Mesothelial cell of epicardium (in vitro differentiated cells): ENCODE measurements at regions not wholly inside any gene's neighbourhood (a gene's known extent, or its start where the extent isn't known, plus 50 kb on each side); places are given as distances from the start of the nearest gene placed in this dataset.

Source experiments
- DNase-seq, 2 experiments: peaks; one replicate each; pipeline ENCODE4 v3.0.0; 2021; ENCODE audit warnings: low spot score in 2 of 2; ENCODE audit not compliant: unreplicated experiment in 2 of 2
- H3K27ac Mint-ChIP-seq: 2 replicates; pipeline ENCODE4 v1.8.0; 2021; ENCODE audit warnings: mixed read lengths
- H3K27me3 Mint-ChIP-seq: 2 replicates; pipeline ENCODE4 v1.8.0; 2021; ENCODE audit warnings: low read depth, mixed read lengths
- H3K36me3 Mint-ChIP-seq: 2 replicates; pipeline ENCODE4 v1.8.0; 2021; ENCODE audit warnings: mixed read lengths
- H3K4me1 Mint-ChIP-seq: 2 replicates; pipeline ENCODE4 v1.8.0; 2021; ENCODE audit warnings: mixed read lengths
- H3K4me3 Mint-ChIP-seq: 2 replicates; pipeline ENCODE4 v1.8.0; 2021; ENCODE audit warnings: mild to moderate bottlenecking, moderate library complexity, mixed read lengths
- H3K9me3 Mint-ChIP-seq: 2 replicates; pipeline ENCODE4 v1.8.0; 2021; ENCODE audit warnings: mixed read lengths
- CTCF ChIP-seq: fragments of 200-600 bp; sonication (generic); IDR thresholded peaks from one replicate; pipeline ENCODE4 v1.5.0; 2021; ENCODE audit warnings: antibody characterized with exemption; ENCODE audit not compliant: unreplicated experiment

GRCh38 chr10:36603688-36604087 lies 521.7 kb upstream of the ANKRD30A start:
- H3K4me3 Mint-ChIP-seq = no peak overlapping the region
- H3K27ac Mint-ChIP-seq = no peak overlapping the region
- no peaks in the 10 kb centered on the region for H3K9me3 Mint-ChIP-seq
- DNase-seq = no peak
- no peak for TF ChIP-seq CTCF
- no peaks in the 10 kb centered on the region for H3K36me3 Mint-ChIP-seq
- peaks cover 5% of the 10 kb centered on the region for H3K4me1 Mint-ChIP-seq
- no peaks in the 10 kb centered on the region for H3K27me3 Mint-ChIP-seq

DNA sequence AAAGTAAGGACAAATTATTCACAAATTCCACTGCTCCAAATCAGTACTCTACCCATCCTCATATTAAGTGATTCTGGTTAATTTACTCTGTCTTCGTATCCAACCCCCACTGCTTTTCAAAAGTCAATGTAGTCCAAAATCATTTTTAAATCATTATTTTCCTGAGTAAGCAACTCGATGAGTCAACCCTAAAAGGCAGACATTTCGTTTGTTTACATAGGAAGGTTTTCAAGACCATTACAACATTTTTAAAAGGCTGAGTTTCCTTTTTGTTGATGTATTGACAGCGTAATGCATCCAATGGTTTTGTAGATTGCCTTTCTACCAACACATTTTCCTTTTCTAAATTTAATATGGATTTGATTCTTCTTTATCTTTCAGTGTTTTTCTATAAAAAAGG lies 523.0 kb upstream of the ANKRD30A start:
- H3K4me1 Mint-ChIP-seq = peaks cover 5% of the 10 kb centered on the region
- no peak overlapping the region for H3K4me3 Mint-ChIP-seq
- no peaks in the 10 kb centered on the region for H3K9me3 Mint-ChIP-seq
- H3K27me3 Mint-ChIP-seq = no peaks in the 10 kb centered on the region
- H3K36me3 Mint-ChIP-seq = no peaks in the 10 kb centered on the region
- TF ChIP-seq CTCF = no peak
- H3K27ac Mint-ChIP-seq = no peak overlapping the region
- no peak for DNase-seq

DNA sequence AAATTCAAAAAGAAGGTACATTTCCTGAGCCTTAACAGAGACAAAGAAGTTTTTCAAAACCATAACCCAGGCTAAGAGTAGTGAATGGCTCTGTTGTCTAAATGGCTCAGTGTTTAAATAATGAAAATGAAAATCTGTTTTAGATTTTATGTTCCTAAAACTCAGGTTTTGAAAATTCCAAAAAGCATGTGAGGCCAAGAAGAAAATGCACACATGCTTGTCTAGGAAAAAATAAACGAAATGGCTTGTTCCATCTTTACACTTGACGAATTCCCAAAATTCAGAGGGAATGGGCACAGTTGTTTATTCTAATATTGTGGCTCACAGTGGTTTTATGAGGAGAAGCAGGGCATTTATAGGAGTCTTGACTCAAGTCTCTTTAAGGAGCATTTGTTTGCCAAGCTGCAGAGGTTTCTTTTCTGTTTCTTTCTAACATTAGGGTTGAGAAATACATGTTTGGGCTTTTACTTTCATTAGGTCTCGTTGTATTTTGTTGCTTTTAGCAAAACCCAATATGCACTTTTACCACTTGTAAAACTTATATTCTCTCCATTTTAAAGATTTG lies 527.6 kb upstream of the ANKRD30A start:
- Mint-ChIP-seq H3K27me3 (no peaks in the 10 kb centered on the region), H3K4me1 (no peaks in the 10 kb centered on the region), H3K27ac (no peak overlapping the region), H3K36me3 (no peaks in the 10 kb centered on the region), H3K9me3 (no peaks in the 10 kb centered on the region), H3K4me3 (no peak overlapping the region)
- DNase-seq = no peak
- no peak for TF ChIP-seq CTCF

DNA sequence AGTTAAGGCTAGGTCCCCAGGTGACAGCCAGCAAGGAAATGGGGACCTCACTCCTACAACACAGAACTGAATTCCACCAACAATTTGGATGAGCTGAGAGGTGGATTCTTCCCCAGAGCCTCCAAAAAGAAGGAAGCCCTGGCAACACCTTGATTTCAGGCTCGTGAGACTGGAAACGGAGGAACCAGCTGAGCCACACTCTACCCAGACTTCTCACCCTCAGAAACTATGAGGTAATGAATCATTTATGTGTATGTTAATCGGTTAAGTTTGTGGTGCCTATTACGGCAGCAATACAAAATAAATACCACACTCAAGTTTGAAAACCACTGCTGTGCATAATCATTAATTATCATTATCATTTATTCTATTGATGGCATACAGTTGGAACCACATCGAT lies 532.4 kb upstream of the ANKRD30A start:
- Mint-ChIP-seq H3K27me3 (no peaks in the 10 kb centered on the region), H3K36me3 (no peaks in the 10 kb centered on the region), H3K4me3 (no peak overlapping the region), H3K9me3 (peaks cover 6% of the 10 kb centered on the region), H3K27ac (no peak overlapping the region), H3K4me1 (no peaks in the 10 kb centered on the region)
- TF ChIP-seq CTCF = no peak
- no peak for DNase-seq

DNA sequence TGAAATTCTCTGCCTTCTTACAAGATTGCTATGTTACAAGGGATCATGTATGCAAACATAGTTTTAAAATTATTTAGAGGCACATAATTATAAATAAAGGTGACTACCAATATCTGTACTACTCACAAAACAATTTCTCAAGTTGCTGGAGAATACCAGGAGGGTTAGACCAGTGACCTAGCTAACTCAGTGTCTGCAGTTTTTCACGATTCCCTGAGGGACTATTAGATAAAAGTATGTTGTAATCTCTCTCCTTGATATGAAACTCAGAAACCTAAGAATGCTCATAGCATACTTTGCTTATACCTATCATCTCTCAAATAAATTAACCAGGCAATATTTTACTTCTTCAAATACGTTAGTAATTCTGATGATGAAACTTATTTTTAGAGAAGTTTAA lies 534.0 kb upstream of the ANKRD30A start:
- DNase-seq = no peak
- Mint-ChIP-seq H3K36me3 (no peaks in the 10 kb centered on the region), H3K4me3 (no peak overlapping the region), H3K9me3 (peaks cover 8% of the 10 kb centered on the region), H3K27ac (no peak overlapping the region), H3K27me3 (no peaks in the 10 kb centered on the region), H3K4me1 (no peaks in the 10 kb centered on the region)
- no peak for TF ChIP-seq CTCF

- H3K4me3 Mint-ChIP-seq = no peak overlapping the region
- no peaks in the 10 kb centered on the region for H3K36me3 Mint-ChIP-seq
- peaks cover 13% of the 10 kb centered on the region for H3K9me3 Mint-ChIP-seq
- peaks cover 2% of the 10 kb centered on the region for H3K27me3 Mint-ChIP-seq
- H3K27ac Mint-ChIP-seq = no peak overlapping the region
- DNase-seq = no peak
- H3K4me1 Mint-ChIP-seq = no peaks in the 10 kb centered on the region
- no peak for TF ChIP-seq CTCF
Observed at GRCh38 chr10:36583690-36584089, 541.7 kb upstream of the ANKRD30A start.
